NOMO-1 (cell line): ENCODE measurements at regions not wholly inside any gene's neighbourhood (a gene's known extent, or its start where the extent isn't known, plus 50 kb on each side); places are given as distances from the start of the nearest gene placed in this dataset.
A peak's percentile ranks its signal among the peaks of the same experiment; 100 is the strongest.

Experiments used
- DNase-seq, 2 experiments: peaks; one replicate each; lab custom pipeline; 2025; ENCODE audit not compliant: unreplicated experiment in 2 of 2; lab: John Stamatoyannopoulos, UW

GRCh38 chr1:173420330-173420806 is 56.8 kb upstream of the PRDX6 start:
- peak; percentile 60 to 73 for DNase-seq

GRCh38 chr1:173421286-173421685 is 55.8 kb upstream of the PRDX6 start:
- no peak for DNase-seq

GRCh38 chr1:173421789-173422188 is 55.3 kb upstream of the PRDX6 start:
- DNase-seq = no peak

- DNase-seq = peak; percentile 17 to 50
These were observed 54.6 kb upstream of the PRDX6 start for GRCh38 chr1:173422456-173422976.

- no peak for DNase-seq
These were observed 53.8 kb upstream of the PRDX6 start for GRCh38 chr1:173423291-173423690.

GRCh38 chr1:173424143-173424542 is 53.0 kb upstream of the PRDX6 start:
- no peak for DNase-seq

GRCh38 chr1:173424782-173425407 is 52.2 kb upstream of the PRDX6 start:
- DNase-seq = no peak

- DNase-seq = no peak
These were observed 51.1 kb upstream of the PRDX6 start for GRCh38 chr1:173426057-173426456.

- no peak for DNase-seq
These were observed 49.7 kb upstream of the PRDX6 start for GRCh38 chr1:173427146-173428054.
